ACHN (cell line): ENCODE measurements at regions not wholly inside any gene's neighbourhood (a gene's known extent, or its start where the extent isn't known, plus 50 kb on each side); places are given as distances from the start of the nearest gene placed in this dataset.

ENCODE experiments used
- DNase-seq: peaks from one replicate; pipeline ENCODE4 v3.0.0-alpha.2; 2015
- in situ Hi-C: cut with HindIII; loops from 2 replicates; pipeline ENCODE4 v1.10.0; 2017; ENCODE audit warnings: low sequenced_read_pairs, low pct_ligation_motif_present, low pct_unique_long_range_greater_than_20kb

GRCh38 chr16:86285421-86285820 is 224.9 kb upstream of the FOXF1 start:
- in situ Hi-C loops = no loop called here
- no peak for DNase-seq

- no peak for DNase-seq
- in situ Hi-C loops = no loop called here
Measured at GRCh38 chr16:86285938-86286921, 224.1 kb upstream of the FOXF1 start.

GRCh38 chr16:86286991-86287663 is 223.2 kb upstream of the FOXF1 start:
- in situ Hi-C loops = no loop called here
- DNase-seq = no peak

- DNase-seq = no peak
- in situ Hi-C loops = no loop called here
Measured at GRCh38 chr16:86287664-86288201, 222.6 kb upstream of the FOXF1 start.

GRCh38 chr16:86288716-86289294 is 221.5 kb upstream of the FOXF1 start:
- in situ Hi-C loops = no loop called here
- DNase-seq = no peak

- DNase-seq = no peak
- in situ Hi-C loops = no loop called here
Measured at GRCh38 chr16:86289304-86289703, 221.0 kb upstream of the FOXF1 start.

GRCh38 chr16:86289907-86290306 is 220.4 kb upstream of the FOXF1 start:
- in situ Hi-C loops = no loop called here
- no peak for DNase-seq

- in situ Hi-C loops = no loop called here
- DNase-seq = no peak
Measured at GRCh38 chr16:86291491-86291890, 218.8 kb upstream of the FOXF1 start.

GRCh38 chr16:86292171-86292775 is 218.1 kb upstream of the FOXF1 start:
- in situ Hi-C loops = no loop called here
- DNase-seq = no peak

- no peak for DNase-seq
- in situ Hi-C loops = no loop called here
Measured at GRCh38 chr16:86292942-86293341, 217.4 kb upstream of the FOXF1 start.

- in situ Hi-C loops = no loop called here
- DNase-seq = no peak
Measured at GRCh38 chr16:86293906-86294305, 216.4 kb upstream of the FOXF1 start.

GRCh38 chr16:86294535-86295196 is 215.7 kb upstream of the FOXF1 start:
- in situ Hi-C loops = no loop called here

GRCh38 chr16:86296256-86296655 is 214.1 kb upstream of the FOXF1 start:
- in situ Hi-C loops = no loop called here
- no peak for DNase-seq

More at GRCh38 chr16:86294535-86295196, 215.7 kb upstream of the FOXF1 start:
- no peak for DNase-seq

GRCh38 chr16:86297391-86297790 is 212.9 kb upstream of the FOXF1 start:
- no peak for DNase-seq
- in situ Hi-C loops = no loop called here

GRCh38 chr16:86297866-86298757 is 212.2 kb upstream of the FOXF1 start:
- DNase-seq = no peak
- in situ Hi-C loops = no loop called here

- in situ Hi-C loops = no loop called here
- no peak for DNase-seq
Measured at GRCh38 chr16:86298758-86299134, 211.6 kb upstream of the FOXF1 start.

- no peak for DNase-seq
- in situ Hi-C loops = no loop called here
Measured at GRCh38 chr16:86299882-86300610, 210.3 kb upstream of the FOXF1 start.
